ENCODE measurements at regions not wholly inside any gene's neighbourhood (a gene's known extent, or its start where the extent isn't known, plus 50 kb on each side); places are given as distances from the start of the nearest gene placed in this dataset.

DNA sequence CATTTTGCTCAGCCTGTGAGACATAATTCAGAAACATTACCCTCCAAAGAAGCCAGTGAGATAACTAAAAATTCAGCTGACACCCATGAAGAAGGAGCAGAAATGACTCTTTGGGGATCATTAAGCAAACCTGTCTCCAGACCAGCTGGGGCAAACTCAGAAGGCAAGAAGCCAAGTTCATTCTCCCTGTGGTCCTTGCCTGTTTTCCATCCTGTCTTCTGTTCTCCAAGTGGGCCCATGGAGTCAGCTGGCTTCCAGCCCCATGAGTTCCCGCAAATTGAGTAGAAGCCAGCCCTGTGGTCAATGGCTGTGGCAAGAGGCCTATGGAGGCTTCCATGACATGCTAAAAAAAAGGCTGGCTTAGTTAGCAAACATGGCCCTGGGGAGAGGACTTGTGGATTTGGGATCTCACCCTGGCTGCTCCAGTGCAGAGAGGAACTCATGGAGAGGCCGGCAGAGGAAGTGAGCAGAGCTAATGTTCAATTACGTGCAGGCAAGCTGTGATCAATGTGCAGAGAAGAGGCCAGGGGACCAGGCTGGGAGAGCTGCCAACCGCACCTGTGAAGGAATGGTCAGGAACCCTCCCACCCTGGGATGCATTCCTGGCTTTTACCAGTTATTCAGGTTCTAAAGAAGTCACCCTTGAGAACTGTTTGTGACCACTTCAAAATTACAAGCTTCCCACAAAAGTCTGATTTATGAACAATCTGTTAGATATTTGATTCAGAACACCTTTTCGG is 229.1 kb downstream of the TSHZ3 start:
- CTCF ChIA-PET = no interaction called here
- TF ChIP-seq SUZ12 (IDR thresholded peaks at IDR 0.05) (no peak), ZNF384 (IDR thresholded peaks at IDR 0.05) (no peak)
- DNase-seq (ENCODE audit: extremely low spot score) = no peak

DNA sequence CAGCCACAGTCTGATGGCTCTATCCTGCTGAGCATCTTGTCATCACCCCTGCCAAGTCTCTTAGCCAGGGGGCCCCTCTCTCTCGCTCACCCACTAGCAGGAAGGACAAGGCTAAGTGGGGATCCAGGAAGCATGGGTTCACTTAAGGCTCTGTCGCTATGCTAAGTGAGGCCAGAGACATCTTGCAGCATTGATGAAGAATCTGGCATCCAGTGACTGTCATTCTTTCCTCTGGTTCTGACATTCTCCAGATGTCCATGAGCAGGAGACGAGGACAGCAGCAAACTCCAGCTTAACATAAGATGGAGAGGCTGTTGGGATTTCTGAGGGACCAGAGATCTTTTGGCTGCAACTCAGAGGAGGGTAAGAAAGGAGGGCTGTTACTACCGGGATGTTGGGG is 230.2 kb downstream of the TSHZ3 start:
- TF ChIP-seq ELF4 (IDR thresholded peaks at IDR 0.05) (no peak), HDGF (IDR thresholded peaks at IDR 0.05; ENCODE audit: borderline replicate concordance) (no peak)
- DNase-seq (ENCODE audit: extremely low spot score) = no peak
- ChIA-PET POLR2A (no interaction called here), CTCF (no interaction called here)

More for the DNA sequence above, 229.1 kb downstream of the TSHZ3 start:
- POLR2A ChIA-PET = no interaction called here

DNA sequence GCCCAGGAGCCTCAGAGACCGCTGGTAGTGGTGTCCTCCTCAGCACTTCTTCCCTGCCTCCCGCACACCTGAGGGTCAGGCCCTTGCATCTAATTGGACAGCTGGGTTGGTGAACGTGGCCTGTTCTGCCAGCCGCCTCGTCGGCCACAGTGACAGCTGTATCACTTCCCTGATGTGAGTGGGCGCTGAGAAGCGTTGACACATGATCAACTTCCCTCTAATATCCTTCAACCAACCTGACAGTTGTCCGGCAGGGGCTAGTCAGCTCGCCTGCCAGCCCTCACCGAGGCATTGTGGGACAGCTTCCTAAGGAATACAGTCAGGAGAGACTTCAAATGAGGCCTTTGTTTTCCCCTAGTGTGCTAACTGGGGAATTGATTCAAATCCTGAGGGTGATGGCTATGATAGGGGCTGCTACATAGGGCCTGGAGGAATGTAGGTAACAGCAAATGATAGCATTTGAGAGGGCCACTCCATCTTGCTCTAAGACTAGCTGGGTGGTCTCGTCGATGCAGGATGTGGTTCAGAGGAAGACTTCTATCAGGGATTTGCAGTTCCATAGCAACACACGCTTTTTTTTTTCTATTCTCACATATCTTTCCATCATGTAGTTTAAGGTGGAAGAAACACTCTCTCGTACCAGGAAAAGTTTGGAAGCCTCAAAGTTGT is 230.8 kb downstream of the TSHZ3 start:
- TF ChIP-seq NFRKB (IDR thresholded peaks at IDR 0.05) (no peak), ZNF384 (IDR thresholded peaks at IDR 0.05) (no peak), SUZ12 (IDR thresholded peaks at IDR 0.05) (no peak), LEF1 (IDR thresholded peaks at IDR 0.05; ENCODE audit: borderline replicate concordance) (no peak), TARDBP (IDR thresholded peaks at IDR 0.05) (no peak), CTBP1 (IDR thresholded peaks at IDR 0.05; ENCODE audit: borderline replicate concordance) (no peak), L3MBTL2 (conservative IDR thresholded peaks at IDR 0.05) (no peak)
- TF ChIP-seq, protein P1, sequence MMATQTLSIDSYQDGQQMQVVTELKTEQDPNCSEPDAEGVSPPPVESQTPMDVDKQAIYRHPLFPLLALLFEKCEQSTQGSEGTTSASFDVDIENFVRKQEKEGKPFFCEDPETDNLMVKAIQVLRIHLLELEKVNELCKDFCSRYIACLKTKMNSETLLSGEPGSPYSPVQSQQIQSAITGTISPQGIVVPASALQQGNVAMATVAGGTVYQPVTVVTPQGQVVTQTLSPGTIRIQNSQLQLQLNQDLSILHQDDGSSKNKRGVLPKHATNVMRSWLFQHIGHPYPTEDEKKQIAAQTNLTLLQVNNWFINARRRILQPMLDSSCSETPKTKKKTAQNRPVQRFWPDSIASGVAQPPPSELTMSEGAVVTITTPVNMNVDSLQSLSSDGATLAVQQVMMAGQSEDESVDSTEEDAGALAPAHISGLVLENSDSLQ (IDR thresholded peaks at IDR 0.05) = no peak
- no peak for DNase-seq (ENCODE audit: extremely low spot score)
- ChIA-PET POLR2A (no interaction called here), CTCF (no interaction called here)

DNA sequence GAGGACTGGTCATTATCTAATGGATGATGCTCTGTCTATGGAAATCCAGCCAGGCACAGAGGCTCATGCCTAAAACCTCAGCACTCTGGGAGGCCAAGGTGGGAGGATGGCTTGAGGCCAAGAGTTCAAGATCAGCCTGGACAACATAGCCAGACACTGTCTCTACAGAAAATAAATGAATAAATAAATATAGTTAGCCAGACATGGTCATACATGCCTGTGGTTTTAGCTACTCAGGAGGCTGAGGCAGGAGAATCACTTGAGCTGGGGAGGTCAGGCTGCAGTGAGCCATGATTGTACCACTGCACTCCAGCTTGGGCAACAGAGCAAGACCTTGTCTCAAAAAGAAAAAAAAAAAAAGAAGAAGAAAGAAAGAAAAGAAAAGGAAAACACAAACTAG is 234.7 kb downstream of the TSHZ3 start:
- ChIA-PET CTCF (no interaction called here), POLR2A (no interaction called here)
- DNase-seq (ENCODE audit: extremely low spot score) = no peak
- no peak for TF ChIP-seq NFRKB (IDR thresholded peaks at IDR 0.05)
- no peak for TF ChIP-seq L3MBTL2 (conservative IDR thresholded peaks at IDR 0.05)
- TF ChIP-seq, protein P1 (IDR thresholded peaks at IDR 0.05) = no peak
- no peak for TF ChIP-seq FOXM1 (IDR thresholded peaks at IDR 0.05; ENCODE audit: borderline replicate concordance)
- TF ChIP-seq BHLHE40 (IDR thresholded peaks at IDR 0.05; ENCODE audit: borderline replicate concordance) = no peak
- no peak for TF ChIP-seq TARDBP (IDR thresholded peaks at IDR 0.05)
- no peak for TF ChIP-seq ELF4 (IDR thresholded peaks at IDR 0.05)
- no peak for TF ChIP-seq CTBP1 (IDR thresholded peaks at IDR 0.05; ENCODE audit: borderline replicate concordance)
- TF ChIP-seq SUZ12 (IDR thresholded peaks at IDR 0.05) = no peak
- no peak for TF ChIP-seq ZNF384 (IDR thresholded peaks at IDR 0.05)
- no peak for TF ChIP-seq FOXK2 (IDR thresholded peaks at IDR 0.05)
- no peak for TF ChIP-seq ARNT (IDR thresholded peaks at IDR 0.05)
- no peak for TF ChIP-seq SP1 (IDR thresholded peaks at IDR 0.05)
- no peak for TF ChIP-seq LEF1 (IDR thresholded peaks at IDR 0.05; ENCODE audit: borderline replicate concordance)
- TF ChIP-seq FOXA1 (IDR thresholded peaks at IDR 0.05) = no peak
- TF ChIP-seq HDGF (IDR thresholded peaks at IDR 0.05; ENCODE audit: borderline replicate concordance) = no peak

DNA sequence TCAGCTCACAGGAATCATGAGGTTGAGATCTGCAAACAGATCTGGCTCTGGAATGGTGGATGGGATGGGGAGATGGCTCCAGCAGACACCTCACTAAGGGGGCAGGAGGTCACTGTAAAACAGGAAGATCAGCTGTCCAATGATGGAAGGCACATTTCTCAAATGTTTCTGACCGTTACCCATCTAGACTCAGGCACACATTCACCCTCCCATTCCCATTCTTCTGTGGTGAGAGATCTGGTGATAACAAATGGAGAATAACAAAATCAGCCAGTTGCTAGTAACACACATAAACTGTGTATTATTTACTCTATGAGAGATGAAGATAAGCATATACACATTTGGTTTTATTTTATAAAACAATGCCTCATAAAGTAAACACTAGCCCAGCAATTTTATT is 235.9 kb downstream of the TSHZ3 start:
- ChIA-PET CTCF (no interaction called here), POLR2A (no interaction called here)
- no peak for DNase-seq (ENCODE audit: extremely low spot score)
- TF ChIP-seq TARDBP (IDR thresholded peaks at IDR 0.05) = no peak
- TF ChIP-seq FOXA1 (IDR thresholded peaks at IDR 0.05) = no peak

DNA sequence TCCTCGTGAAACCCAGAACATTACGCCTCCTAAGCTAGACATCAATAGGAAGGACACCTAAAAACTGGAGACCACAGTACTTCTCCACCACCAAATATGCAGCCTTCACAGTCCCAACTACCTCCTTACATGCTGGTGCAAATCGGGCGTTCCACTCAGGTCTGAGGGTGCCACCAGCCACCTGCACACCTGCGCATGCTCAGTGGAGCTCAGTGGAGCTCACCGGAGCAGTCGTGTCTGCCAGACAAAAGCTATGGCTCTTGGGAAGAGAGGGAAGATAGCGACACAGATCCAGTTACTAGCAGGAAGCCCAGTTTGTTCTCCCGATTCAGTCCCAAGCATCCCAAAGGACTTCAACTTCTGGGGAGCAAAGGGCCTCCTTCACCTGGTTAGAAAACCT is 237.1 kb downstream of the TSHZ3 start:
- TF ChIP-seq FOXA1 (IDR thresholded peaks at IDR 0.05) (no peak), FOXK2 (IDR thresholded peaks at IDR 0.05) (no peak), FOXM1 (IDR thresholded peaks at IDR 0.05; ENCODE audit: borderline replicate concordance) (no peak), HDGF (IDR thresholded peaks at IDR 0.05; ENCODE audit: borderline replicate concordance) (no peak), SUZ12 (IDR thresholded peaks at IDR 0.05) (no peak), LEF1 (IDR thresholded peaks at IDR 0.05; ENCODE audit: borderline replicate concordance) (no peak), ARNT (IDR thresholded peaks at IDR 0.05) (no peak), CTBP1 (IDR thresholded peaks at IDR 0.05; ENCODE audit: borderline replicate concordance) (no peak), ZNF384 (IDR thresholded peaks at IDR 0.05) (no peak), L3MBTL2 (conservative IDR thresholded peaks at IDR 0.05) (no peak)
- DNase-seq (ENCODE audit: extremely low spot score) = no peak
- CTCF ChIA-PET = no interaction called here
- POLR2A ChIA-PET = no interaction called here

DNA sequence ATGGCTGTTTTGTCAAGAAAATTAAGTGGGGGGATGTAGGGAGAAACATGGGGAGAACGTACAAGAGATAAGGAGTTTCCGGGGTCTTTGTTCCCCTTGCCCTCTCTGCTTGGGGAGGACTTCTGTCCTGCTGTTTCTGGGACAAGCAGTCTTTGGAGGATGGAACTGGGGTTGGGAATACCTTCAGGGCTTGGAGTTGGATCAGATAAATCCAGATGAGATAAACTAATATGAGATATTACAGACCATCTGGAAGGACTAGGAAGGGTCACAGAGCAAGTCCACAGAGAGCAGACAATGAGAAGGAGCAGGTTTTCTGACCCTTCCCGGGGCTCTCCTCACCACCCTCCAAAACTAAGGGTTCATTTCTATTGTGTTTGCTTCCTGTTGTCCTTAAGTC is 237.5 kb downstream of the TSHZ3 start:
- DNase-seq (ENCODE audit: extremely low spot score) = no peak
- POLR2A ChIA-PET = no interaction called here
- CTCF ChIA-PET = interaction anchor here (0.7 kb wide), 1 partner anchor 57 kb away, joined by 4 read pairs; no protein-coding TSS in a partner anchor
- TF ChIP-seq LEF1 (IDR thresholded peaks at IDR 0.05; ENCODE audit: borderline replicate concordance) = no peak
- no peak for TF ChIP-seq BHLHE40 (IDR thresholded peaks at IDR 0.05; ENCODE audit: borderline replicate concordance)
- no peak for TF ChIP-seq HDGF (IDR thresholded peaks at IDR 0.05; ENCODE audit: borderline replicate concordance)
- TF ChIP-seq, protein P1 (IDR thresholded peaks at IDR 0.05) = no peak
- TF ChIP-seq ARNT (IDR thresholded peaks at IDR 0.05) = no peak
- TF ChIP-seq CTBP1 (IDR thresholded peaks at IDR 0.05; ENCODE audit: borderline replicate concordance) = no peak
- no peak for TF ChIP-seq ELF4 (IDR thresholded peaks at IDR 0.05)
- TF ChIP-seq SUZ12 (IDR thresholded peaks at IDR 0.05) = no peak

Data from HEK293T (cell line).